B cell (primary cell): ENCODE measurements at regions not wholly inside any gene's neighbourhood (a gene's known extent, or its start where the extent isn't known, plus 50 kb on each side); places are given as distances from the start of the nearest gene placed in this dataset.

Source experiments
- EZH2 ChIP-seq: IDR thresholded peaks from 2 replicates; pipeline ENCODE4 v1.6.1; 2012; ENCODE audit warnings: borderline replicate concordance, low read depth, mild to moderate bottlenecking, moderate library complexity, low read length; ENCODE audit not compliant: insufficient read depth, poor library complexity, severe bottlenecking
- TF ChIP-seq, protein P1 (sequence below): fragments of 200-600 bp; IDR thresholded peaks from one replicate; pipeline ENCODE4 v1.8.0; 2022; ENCODE audit warnings: antibody characterized with exemption, mild to moderate bottlenecking

DNA sequence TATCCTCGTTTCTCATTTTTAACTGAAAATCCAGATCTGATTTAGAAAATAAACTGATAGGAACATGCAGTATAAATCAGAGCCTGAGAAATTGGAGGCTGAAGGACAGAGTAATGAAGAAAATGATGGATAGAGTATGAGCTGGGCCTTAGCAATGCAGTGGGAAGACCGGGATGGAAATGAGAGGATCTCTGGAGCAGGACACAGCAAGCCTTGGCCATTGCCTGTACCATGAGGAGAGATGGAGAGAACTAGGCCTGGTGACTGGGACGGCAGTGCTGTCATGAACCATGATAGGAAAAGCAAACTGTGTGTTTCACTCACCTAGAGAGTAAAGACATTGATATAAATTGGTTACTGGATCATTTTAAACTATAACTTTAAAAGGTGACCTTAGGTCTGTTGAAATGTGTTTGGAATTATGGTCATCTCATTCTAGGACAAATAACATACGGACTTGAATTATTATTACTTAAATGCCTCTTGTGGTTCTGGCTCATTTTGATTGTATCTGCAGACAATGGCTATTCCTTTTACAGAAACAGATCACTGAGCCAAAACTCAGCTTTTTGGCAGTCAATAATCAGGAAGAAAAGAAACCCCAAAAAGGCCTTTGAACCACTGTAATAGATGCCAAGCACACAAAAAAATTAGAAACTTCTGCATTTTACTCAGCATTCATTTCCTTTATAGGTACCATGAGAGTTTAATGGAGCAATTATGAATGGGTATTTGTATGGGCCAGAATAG lies 251.9 kb upstream of the PRKD1 start:
- TF ChIP-seq, protein P1, sequence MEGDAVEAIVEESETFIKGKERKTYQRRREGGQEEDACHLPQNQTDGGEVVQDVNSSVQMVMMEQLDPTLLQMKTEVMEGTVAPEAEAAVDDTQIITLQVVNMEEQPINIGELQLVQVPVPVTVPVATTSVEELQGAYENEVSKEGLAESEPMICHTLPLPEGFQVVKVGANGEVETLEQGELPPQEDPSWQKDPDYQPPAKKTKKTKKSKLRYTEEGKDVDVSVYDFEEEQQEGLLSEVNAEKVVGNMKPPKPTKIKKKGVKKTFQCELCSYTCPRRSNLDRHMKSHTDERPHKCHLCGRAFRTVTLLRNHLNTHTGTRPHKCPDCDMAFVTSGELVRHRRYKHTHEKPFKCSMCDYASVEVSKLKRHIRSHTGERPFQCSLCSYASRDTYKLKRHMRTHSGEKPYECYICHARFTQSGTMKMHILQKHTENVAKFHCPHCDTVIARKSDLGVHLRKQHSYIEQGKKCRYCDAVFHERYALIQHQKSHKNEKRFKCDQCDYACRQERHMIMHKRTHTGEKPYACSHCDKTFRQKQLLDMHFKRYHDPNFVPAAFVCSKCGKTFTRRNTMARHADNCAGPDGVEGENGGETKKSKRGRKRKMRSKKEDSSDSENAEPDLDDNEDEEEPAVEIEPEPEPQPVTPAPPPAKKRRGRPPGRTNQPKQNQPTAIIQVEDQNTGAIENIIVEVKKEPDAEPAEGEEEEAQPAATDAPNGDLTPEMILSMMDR = no peak
- TF ChIP-seq EZH2 = no peak
